B cell (primary cell): ENCODE measurements at regions not wholly inside any gene's neighbourhood (a gene's known extent, or its start where the extent isn't known, plus 50 kb on each side); places are given as distances from the start of the nearest gene placed in this dataset.

Experiments used
- ATAC-seq: fragments of 200-7000 bp; cut with Tn5 transposase; one replicate; pipeline ENCODE4 v1.10.0; 2021; ENCODE audit warnings: low read depth, mild to moderate bottlenecking, moderate number of reproducible peaks, moderate library complexity
- CTCF ChIA-PET: fragments of 350-600 bp; sonication (Branson Sonifier 250); formaldehyde crosslinking; loops from one replicate; lab custom pipeline; 2021; ENCODE audit warnings: antibody characterized with exemption, inconsistent platforms; lab: Charles Lee
- POLR2A ChIA-PET: fragments of 350-600 bp; sonication (Branson Sonifier 250); formaldehyde crosslinking; loops from one replicate; lab custom pipeline; 2021; ENCODE audit warnings: antibody characterized with exemption; lab: Charles Lee
- DNase-seq: peaks from one replicate; pipeline ENCODE4 v3.0.0; 2013
- H2AFZ ChIP-seq: 2 replicates; pipeline ENCODE4 v1.6.1; 2012; ENCODE audit warnings: mild to moderate bottlenecking, low read depth, low read length; ENCODE audit not compliant: insufficient read depth, poor library complexity, severe bottlenecking
- H3K27ac ChIP-seq, 2 donors: 1 replicate in 1 of 2; 2 replicates in 1 of 2; pipeline ENCODE4 v1.5.1; 2012 to 2013; ENCODE audit warnings: low read length in 2 of 2, mild to moderate bottlenecking in 2 of 2, moderate library complexity in 1 of 2
- H3K27me3 ChIP-seq, 4 experiments: fragments of 200-600 bp in 1 of 4; sonication (generic) in 1 of 4; replicated peaks in 1 of 4; 1 replicate in 2 of 4; 2 replicates in 2 of 4; pipeline versions ENCODE4 v1.6.1 to v1.7.0; 2013 to 2016; ENCODE audit warnings: low read length in 3 of 4, mild to moderate bottlenecking in 2 of 4, mixed read lengths in 1 of 4, moderate library complexity in 1 of 4; ENCODE audit not compliant: insufficient read depth in 4 of 4, control insufficient read depth in 3 of 4; ENCODE audit errors: control extremely low read depth in 1 of 4
- H3K36me3 ChIP-seq, 2 experiments: replicated peaks in 1 of 2; 1 replicate in 1 of 2; 2 replicates in 1 of 2; pipeline versions ENCODE4 v1.6.1 to v1.7.1; 2013; ENCODE audit warnings: low read length in 1 of 2; ENCODE audit not compliant: insufficient read depth in 2 of 2, control insufficient read depth in 1 of 2; ENCODE audit errors: control extremely low read depth in 1 of 2, extremely low read depth in 1 of 2
- H3K4me1 ChIP-seq, 2 donors: fragments of 200-600 bp in 1 of 2; sonication (generic) in 1 of 2; 1 replicate in 1 of 2; 2 replicates in 1 of 2; pipeline versions ENCODE4 v1.5.1 to v1.6.1; 2013 to 2017; ENCODE audit warnings: low read length in 2 of 2; ENCODE audit not compliant: control insufficient read depth in 2 of 2, insufficient read depth in 2 of 2
- H3K4me2 ChIP-seq: replicated peaks from 2 replicates; pipeline ENCODE3; 2012; ENCODE audit warnings: mild to moderate bottlenecking, low read depth, low read length; ENCODE audit not compliant: poor library complexity, severe bottlenecking
- H3K4me3 ChIP-seq, 5 experiments: fragments of 200-600 bp in 1 of 5; sonication (generic) in 1 of 5; 1 replicate in 3 of 5; 2 replicates in 2 of 5; pipeline versions ENCODE4 v1.5.1 to v1.7.0; 2011 to 2016; ENCODE audit warnings: low read length in 4 of 5, mild to moderate bottlenecking in 4 of 5, low read depth in 2 of 5, control low read depth in 1 of 5, moderate library complexity in 1 of 5; ENCODE audit not compliant: insufficient read depth in 1 of 5; ENCODE audit errors: control extremely low read depth in 1 of 5, extremely low read depth in 1 of 5
- H3K79me2 ChIP-seq: fragments of 200-600 bp; sonication (generic); one replicate; pipeline ENCODE4 v1.6.0; 2016; ENCODE audit warnings: low read length; ENCODE audit not compliant: control insufficient read depth, insufficient read depth
- H3K9ac ChIP-seq: fragments of 200-600 bp; sonication (generic); 2 replicates; pipeline ENCODE4 v1.6.1; 2017; ENCODE audit warnings: mild to moderate bottlenecking, low read length, moderate library complexity
- H3K9me3 ChIP-seq, 3 donors: one replicate each; pipeline versions ENCODE4 v1.6.1 to v1.7.1; 2013; ENCODE audit warnings: low read length in 2 of 3; ENCODE audit not compliant: control insufficient read depth in 2 of 3, insufficient read depth in 1 of 3; ENCODE audit errors: control extremely low read depth in 1 of 3
- H4K20me1 ChIP-seq: 2 replicates; pipeline ENCODE4 v1.6.0; 2012; ENCODE audit warnings: mild to moderate bottlenecking, low read length; ENCODE audit not compliant: insufficient read depth, control insufficient read depth, poor library complexity, severe bottlenecking
- H3K27ac Mint-ChIP-seq: one replicate; pipeline ENCODE4 v1.8.0; 2021; ENCODE audit warnings: mixed read lengths
- H3K27me3 Mint-ChIP-seq: one replicate; pipeline ENCODE4 v1.8.0; 2021; ENCODE audit warnings: mixed read lengths
- H3K4me1 Mint-ChIP-seq: one replicate; pipeline ENCODE4 v1.8.0; 2021; ENCODE audit warnings: mixed read lengths
- H3K4me3 Mint-ChIP-seq: one replicate; pipeline ENCODE4 v1.8.0; 2021; ENCODE audit warnings: mixed read lengths
- H3K9me3 Mint-ChIP-seq: one replicate; pipeline ENCODE4 v1.8.0; 2022; ENCODE audit warnings: mixed read lengths; ENCODE audit not compliant: insufficient read depth
- CTCF ChIP-seq: fragments of 200-600 bp; IDR thresholded peaks from one replicate; pipeline ENCODE4 v1.8.0; 2022; ENCODE audit warnings: antibody characterized with exemption, mild to moderate bottlenecking
- EZH2 ChIP-seq: IDR thresholded peaks from 2 replicates; pipeline ENCODE4 v1.6.1; 2012; ENCODE audit warnings: borderline replicate concordance, low read depth, mild to moderate bottlenecking, moderate library complexity, low read length; ENCODE audit not compliant: insufficient read depth, poor library complexity, severe bottlenecking
- WGBS: methylation state at CpG from one replicate; pipeline ENCODE4 v1.1.5; 2013; ENCODE audit warnings: missing lambda C conversion rate; ENCODE audit not compliant: insufficient coverage; 5-methylcytosine and 5-hydroxymethylcytosine counted together
- intact Hi-C: fragments of 100-400 bp; cut with micrococcal nuclease; formaldehyde crosslinking; loops from one replicate; pipeline ENCODE4 v1.10.0; 2022

- no peak overlapping the region for H2AFZ ChIP-seq
- CTCF ChIA-PET, result no interaction called here
- no peak overlapping the region for H3K4me2 ChIP-seq
- no peaks in the 10 kb centered on the region for H3K36me3 ChIP-seq
- H3K79me2 ChIP-seq, result no peaks in the 10 kb centered on the region
- H3K4me1 ChIP-seq, result no peaks in the 10 kb centered on the region
- no peaks in the 10 kb centered on the region for H3K27me3 Mint-ChIP-seq
- no peak overlapping the region for H3K4me3 ChIP-seq
- ATAC-seq (no peak), DNase-seq (no peak)
- peaks cover 2% of the 10 kb centered on the region for H3K9me3 Mint-ChIP-seq
- H3K9ac ChIP-seq, result no peak overlapping the region
- no peak overlapping the region for H3K4me3 Mint-ChIP-seq
- intact Hi-C loops, result no loop called here
- no peaks in the 10 kb centered on the region for H3K27me3 ChIP-seq
- H4K20me1 ChIP-seq, result no peaks in the 10 kb centered on the region
- no peaks in the 10 kb centered on the region for H3K4me1 Mint-ChIP-seq
- no peak for TF ChIP-seq EZH2
- no peak for TF ChIP-seq CTCF
- H3K27ac Mint-ChIP-seq, result no peak overlapping the region
- H3K27ac ChIP-seq, result no peak overlapping the region
- no peaks in the 10 kb centered on the region for H3K9me3 ChIP-seq
- POLR2A ChIA-PET, result no interaction called here
Measured at GRCh38 chr1:168861421-168862004, 132.5 kb upstream of the DPT start.

- no peaks in the 10 kb centered on the region for H3K27me3 Mint-ChIP-seq
- Histone ChIP-seq H3K9ac (no peak overlapping the region), H3K4me1 (no peaks in the 10 kb centered on the region), H3K27me3 (no peaks in the 10 kb centered on the region), H3K27ac (no peak overlapping the region), H3K4me3 (no peak overlapping the region), H2AFZ (no peak overlapping the region), H3K4me2 (no peak overlapping the region), H3K36me3 (no peaks in the 10 kb centered on the region), H4K20me1 (no peaks in the 10 kb centered on the region), H3K79me2 (no peaks in the 10 kb centered on the region), H3K9me3 (no peaks in the 10 kb centered on the region)
- no peak overlapping the region for H3K4me3 Mint-ChIP-seq
- H3K27ac Mint-ChIP-seq, result no peak overlapping the region
- H3K9me3 Mint-ChIP-seq, result peaks cover 4% of the 10 kb centered on the region
- CTCF ChIA-PET, result no interaction called here
- WGBS, result 93% methylated on average over 3 of the region's 5 CpGs
- POLR2A ChIA-PET, result no interaction called here
- no peak for DNase-seq
- H3K4me1 Mint-ChIP-seq, result no peaks in the 10 kb centered on the region
- no peak for ATAC-seq
- TF ChIP-seq CTCF (no peak), EZH2 (no peak)
- intact Hi-C loops, result no loop called here
Measured at GRCh38 chr1:168863772-168864171, 134.8 kb upstream of the DPT start.
